IMR-90 (cell line): ENCODE measurements at regions not wholly inside any gene's neighbourhood (a gene's known extent, or its start where the extent isn't known, plus 50 kb on each side); places are given as distances from the start of the nearest gene placed in this dataset.

Experiments
- CEBPB ChIP-seq: IDR thresholded peaks from 2 replicates; pipeline ENCODE4 v1.6.1; 2012; ENCODE audit warnings: low read depth, low read length, improper control_type of control experiment
- FOS ChIP-seq: fragments of 150-350 bp; IDR thresholded peaks from 2 replicates; pipeline ENCODE4 v1.6.1; 2016; ENCODE audit warnings: low read depth, low read length
- MAFK ChIP-seq: IDR thresholded peaks from 2 replicates; pipeline ENCODE4 v1.6.1; 2012; ENCODE audit warnings: low read depth, low read length, improper control_type of control experiment
- MXI1 ChIP-seq: IDR thresholded peaks from 2 replicates; pipeline ENCODE4 v1.6.1; 2012; ENCODE audit warnings: low read depth, mild to moderate bottlenecking, low read length, moderate library complexity, borderline replicate concordance
- NFE2L2 ChIP-seq: fragments of 150-350 bp; IDR thresholded peaks from 2 replicates; pipeline ENCODE4 v1.6.1; 2016; ENCODE audit warnings: low read depth, mild to moderate bottlenecking, low read length
- POLR2A ChIP-seq: IDR thresholded peaks from 2 replicates; pipeline ENCODE4 v1.6.1; 2012; ENCODE audit warnings: mild to moderate bottlenecking, low read depth, low read length
- RAD21 ChIP-seq: IDR thresholded peaks from 2 replicates; pipeline ENCODE4 v1.6.1; 2012; ENCODE audit warnings: low read length, improper control_type of control experiment
- RCOR1 ChIP-seq: IDR thresholded peaks from 2 replicates; pipeline ENCODE4 v1.6.1; 2012; ENCODE audit warnings: mild to moderate bottlenecking, low read length, improper control_type of control experiment; ENCODE audit not compliant: insufficient replicate concordance
- SMC3 ChIP-seq: fragments of 150-350 bp; IDR thresholded peaks from 2 replicates; pipeline ENCODE4 v1.6.1; 2016; ENCODE audit warnings: low read depth, mild to moderate bottlenecking, antibody characterized with exemption, low read length, moderate library complexity
- TF ChIP-seq, protein P1 (sequence below): conservative IDR thresholded peaks from 2 replicates; pipeline ENCODE4 v1.5.1; 2012; ENCODE audit warnings: mild to moderate bottlenecking, low read depth, low read length, improper control_type of control experiment
- TF ChIP-seq, protein P2 (sequence below): fragments of 150-350 bp; IDR thresholded peaks from 2 replicates; pipeline ENCODE4 v1.6.1; 2017; ENCODE audit warnings: mild to moderate bottlenecking, antibody characterized with exemption, low read length, low read depth
- TF ChIP-seq, protein P3 (sequence below): fragments of 150-350 bp; IDR thresholded peaks from 2 replicates; pipeline ENCODE4 v1.6.1; 2016; ENCODE audit warnings: low read depth, mild to moderate bottlenecking, low read length, moderate library complexity, borderline replicate concordance

DNA sequence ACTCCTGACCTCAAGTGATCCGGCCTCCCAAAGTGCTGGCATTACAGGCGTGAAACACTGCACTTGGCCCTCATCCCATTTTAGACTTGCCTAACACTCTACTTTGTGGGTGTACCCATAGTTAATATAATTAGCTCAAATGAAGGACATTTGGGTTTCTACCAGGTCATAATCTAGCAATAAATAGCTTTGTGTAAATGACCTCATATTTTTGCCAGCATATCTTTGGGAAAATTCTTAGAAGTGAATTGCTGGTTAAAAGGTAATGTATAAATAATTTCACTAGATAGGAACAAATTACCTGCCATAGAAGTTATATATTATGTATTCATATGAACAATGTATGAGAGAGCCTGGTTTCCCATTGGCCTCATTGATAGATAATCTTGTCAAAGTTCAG lies 206.0 kb downstream of the DIPK2A start:
- TF ChIP-seq POLR2A (no peak), CEBPB (no peak), NFE2L2 (no peak), MAFK (no peak), RCOR1 (no peak), SMC3 (no peak), MXI1 (no peak), RAD21 (no peak), FOS (no peak)
- TF ChIP-seq, protein P1, sequence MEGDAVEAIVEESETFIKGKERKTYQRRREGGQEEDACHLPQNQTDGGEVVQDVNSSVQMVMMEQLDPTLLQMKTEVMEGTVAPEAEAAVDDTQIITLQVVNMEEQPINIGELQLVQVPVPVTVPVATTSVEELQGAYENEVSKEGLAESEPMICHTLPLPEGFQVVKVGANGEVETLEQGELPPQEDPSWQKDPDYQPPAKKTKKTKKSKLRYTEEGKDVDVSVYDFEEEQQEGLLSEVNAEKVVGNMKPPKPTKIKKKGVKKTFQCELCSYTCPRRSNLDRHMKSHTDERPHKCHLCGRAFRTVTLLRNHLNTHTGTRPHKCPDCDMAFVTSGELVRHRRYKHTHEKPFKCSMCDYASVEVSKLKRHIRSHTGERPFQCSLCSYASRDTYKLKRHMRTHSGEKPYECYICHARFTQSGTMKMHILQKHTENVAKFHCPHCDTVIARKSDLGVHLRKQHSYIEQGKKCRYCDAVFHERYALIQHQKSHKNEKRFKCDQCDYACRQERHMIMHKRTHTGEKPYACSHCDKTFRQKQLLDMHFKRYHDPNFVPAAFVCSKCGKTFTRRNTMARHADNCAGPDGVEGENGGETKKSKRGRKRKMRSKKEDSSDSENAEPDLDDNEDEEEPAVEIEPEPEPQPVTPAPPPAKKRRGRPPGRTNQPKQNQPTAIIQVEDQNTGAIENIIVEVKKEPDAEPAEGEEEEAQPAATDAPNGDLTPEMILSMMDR: no peak
- TF ChIP-seq, protein P2, sequence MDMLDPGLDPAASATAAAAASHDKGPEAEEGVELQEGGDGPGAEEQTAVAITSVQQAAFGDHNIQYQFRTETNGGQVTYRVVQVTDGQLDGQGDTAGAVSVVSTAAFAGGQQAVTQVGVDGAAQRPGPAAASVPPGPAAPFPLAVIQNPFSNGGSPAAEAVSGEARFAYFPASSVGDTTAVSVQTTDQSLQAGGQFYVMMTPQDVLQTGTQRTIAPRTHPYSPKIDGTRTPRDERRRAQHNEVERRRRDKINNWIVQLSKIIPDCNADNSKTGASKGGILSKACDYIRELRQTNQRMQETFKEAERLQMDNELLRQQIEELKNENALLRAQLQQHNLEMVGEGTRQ: no peak
- TF ChIP-seq, protein P3, sequence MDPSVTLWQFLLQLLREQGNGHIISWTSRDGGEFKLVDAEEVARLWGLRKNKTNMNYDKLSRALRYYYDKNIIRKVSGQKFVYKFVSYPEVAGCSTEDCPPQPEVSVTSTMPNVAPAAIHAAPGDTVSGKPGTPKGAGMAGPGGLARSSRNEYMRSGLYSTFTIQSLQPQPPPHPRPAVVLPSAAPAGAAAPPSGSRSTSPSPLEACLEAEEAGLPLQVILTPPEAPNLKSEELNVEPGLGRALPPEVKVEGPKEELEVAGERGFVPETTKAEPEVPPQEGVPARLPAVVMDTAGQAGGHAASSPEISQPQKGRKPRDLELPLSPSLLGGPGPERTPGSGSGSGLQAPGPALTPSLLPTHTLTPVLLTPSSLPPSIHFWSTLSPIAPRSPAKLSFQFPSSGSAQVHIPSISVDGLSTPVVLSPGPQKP: no peak
